ENCODE measurements at regions not wholly inside any gene's neighbourhood (a gene's known extent, or its start where the extent isn't known, plus 50 kb on each side); places are given as distances from the start of the nearest gene placed in this dataset.

GRCh38 chr13:80171096-80171495 is 169.8 kb downstream of the SPRY2 start:
- TF ChIP-seq CTCF (IDR thresholded peaks at IDR 0.05) (no peak), POLR2A (IDR thresholded peaks at IDR 0.05) (no peak), POLR2AphosphoS5 (IDR thresholded peaks at IDR 0.05) (no peak)

Data from prostate gland (tissue), 2 donors.